NCI-H1930 (cell line): ENCODE measurements at regions not wholly inside any gene's neighbourhood (a gene's known extent, or its start where the extent isn't known, plus 50 kb on each side); places are given as distances from the start of the nearest gene placed in this dataset.
"Not testable (repeated sequence)": the region's sequence is repeated elsewhere in the genome, so short reads cannot be mapped to it uniquely, and the experiment has no call there.

Source experiments
- DNase-seq, 2 experiments: peaks; one replicate each; lab custom pipeline; 2025; lab: John Stamatoyannopoulos, UW

- no peak for DNase-seq
These were observed 76.8 kb downstream of the ZFP36L2 start for GRCh38 chr2:43149482-43150107.

- no peak for DNase-seq
These were observed 80.3 kb downstream of the ZFP36L2 start for GRCh38 chr2:43146083-43146482.

- no peak for DNase-seq
These were observed 82.1 kb downstream of the ZFP36L2 start for GRCh38 chr2:43144263-43144662.

GRCh38 chr2:43143756-43144155, 82.7 kb downstream of the ZFP36L2 start:
- DNase-seq = no peak

- DNase-seq = no peak
These were observed 83.4 kb downstream of the ZFP36L2 start for GRCh38 chr2:43142921-43143438.

- DNase-seq = not testable (repeated sequence)
These were observed 84.7 kb downstream of the ZFP36L2 start for GRCh38 chr2:43141636-43142151.

GRCh38 chr2:43139996-43140621, 86.3 kb downstream of the ZFP36L2 start:
- DNase-seq = no peak

- no peak for DNase-seq
These were observed 86.9 kb downstream of the ZFP36L2 start for GRCh38 chr2:43139501-43139900.

- DNase-seq = no peak
These were observed 88.0 kb downstream of the ZFP36L2 start for GRCh38 chr2:43138441-43138840.

- DNase-seq = no peak
These were observed 89.5 kb downstream of the ZFP36L2 start for GRCh38 chr2:43136876-43137275.

GRCh38 chr2:43136011-43136799, 90.2 kb downstream of the ZFP36L2 start:
- no peak for DNase-seq

GRCh38 chr2:43135583-43135982, 90.8 kb downstream of the ZFP36L2 start:
- DNase-seq = no peak

- DNase-seq = no peak
These were observed 91.9 kb downstream of the ZFP36L2 start for GRCh38 chr2:43134571-43134889.

GRCh38 chr2:43133708-43134570, 92.5 kb downstream of the ZFP36L2 start:
- DNase-seq = no peak

GRCh38 chr2:43133336-43133707, 93.1 kb downstream of the ZFP36L2 start:
- no peak for DNase-seq

- DNase-seq = no peak
These were observed 93.6 kb downstream of the ZFP36L2 start for GRCh38 chr2:43132683-43133301.

- DNase-seq = no peak
These were observed 94.3 kb downstream of the ZFP36L2 start for GRCh38 chr2:43131890-43132682.

GRCh38 chr2:43131051-43131889, 95.1 kb downstream of the ZFP36L2 start:
- DNase-seq = no peak

- no peak for DNase-seq
These were observed 95.9 kb downstream of the ZFP36L2 start for GRCh38 chr2:43130548-43130875.
